Activated CD4-positive, alpha-beta T cell treated with anti-CD3 and anti-CD28 coated beads for 48 hours (primary cell): ENCODE measurements at regions not wholly inside any gene's neighbourhood (a gene's known extent, or its start where the extent isn't known, plus 50 kb on each side); places are given as distances from the start of the nearest gene placed in this dataset.
"Not testable (repeated sequence)": the region's sequence is repeated elsewhere in the genome, so short reads cannot be mapped to it uniquely, and the experiment has no call there.

Experiments
- DNase-seq: peaks from one replicate; pipeline ENCODE4 v3.0.0-alpha.2; 2020

DNA sequence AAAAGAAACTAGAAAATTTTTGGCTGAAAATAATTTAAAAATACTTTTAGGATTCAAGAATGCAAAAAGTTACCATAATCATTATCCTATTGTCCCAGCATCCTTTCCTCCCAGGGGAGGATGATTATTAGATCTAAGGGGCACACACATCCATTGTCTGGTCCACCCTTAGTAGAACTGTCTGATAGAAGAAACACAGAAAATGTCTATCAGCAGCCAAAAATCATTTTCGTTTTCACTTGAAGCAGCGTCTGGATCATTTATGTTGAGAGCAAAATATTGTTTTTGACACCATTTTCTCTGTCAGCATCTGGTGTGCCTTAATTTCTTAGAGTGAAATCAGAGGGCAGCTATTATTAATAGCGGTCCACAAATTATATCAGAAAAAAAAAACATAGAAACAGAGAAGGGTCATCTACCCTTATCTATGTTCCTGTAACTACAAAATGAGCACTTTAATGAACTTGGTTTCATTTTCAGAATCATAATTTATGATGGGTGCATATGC, 446.3 kb downstream of the TRAM1L1 start:
- no peak for DNase-seq

DNA sequence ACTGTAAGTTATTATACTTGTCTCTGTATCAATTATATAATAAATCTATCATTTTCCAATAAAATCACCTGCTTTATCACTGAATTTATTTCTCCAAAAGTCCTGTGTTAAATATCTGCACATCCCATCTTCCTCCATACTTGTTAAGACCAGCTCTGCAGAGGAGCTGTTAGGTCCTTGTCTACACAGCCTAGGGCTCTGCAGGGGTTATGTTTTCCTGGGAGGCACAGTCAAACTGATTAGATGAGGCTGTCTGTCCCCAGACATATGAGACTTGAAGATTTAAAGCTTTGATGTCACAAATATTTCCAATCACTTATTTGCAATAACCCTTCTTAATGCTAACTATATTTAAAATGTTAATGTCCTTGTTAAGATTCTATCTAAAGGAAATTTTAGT, 446.8 kb downstream of the TRAM1L1 start:
- no peak for DNase-seq

- no peak for DNase-seq
These were observed 448.5 kb downstream of the TRAM1L1 start for GRCh38 chr4:116636917-116637316.

DNA sequence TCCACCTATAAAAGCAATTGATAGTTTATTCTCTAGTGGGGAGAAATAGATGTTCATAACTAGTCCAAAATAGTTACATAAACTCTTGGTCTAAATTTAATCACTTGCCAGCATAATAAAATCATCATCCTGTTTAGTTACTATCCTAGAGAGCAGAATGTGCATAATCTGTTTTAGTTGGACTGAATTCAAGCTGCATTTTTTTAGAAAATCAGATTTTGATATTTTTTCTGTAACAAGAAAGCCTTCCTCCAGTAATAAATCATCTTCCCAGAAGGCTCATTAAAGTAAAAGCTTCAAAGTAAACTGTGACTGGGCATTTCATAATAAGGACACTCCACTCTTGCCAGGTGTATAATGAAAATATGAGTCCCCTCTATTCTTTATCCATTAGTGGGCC, 453.1 kb downstream of the TRAM1L1 start:
- DNase-seq, result no peak

- DNase-seq, result no peak
These were observed 456.8 kb downstream of the TRAM1L1 start for GRCh38 chr4:116628598-116628997.

GRCh38 chr4:116627545-116627944, 457.8 kb downstream of the TRAM1L1 start:
- DNase-seq, result no peak

DNA sequence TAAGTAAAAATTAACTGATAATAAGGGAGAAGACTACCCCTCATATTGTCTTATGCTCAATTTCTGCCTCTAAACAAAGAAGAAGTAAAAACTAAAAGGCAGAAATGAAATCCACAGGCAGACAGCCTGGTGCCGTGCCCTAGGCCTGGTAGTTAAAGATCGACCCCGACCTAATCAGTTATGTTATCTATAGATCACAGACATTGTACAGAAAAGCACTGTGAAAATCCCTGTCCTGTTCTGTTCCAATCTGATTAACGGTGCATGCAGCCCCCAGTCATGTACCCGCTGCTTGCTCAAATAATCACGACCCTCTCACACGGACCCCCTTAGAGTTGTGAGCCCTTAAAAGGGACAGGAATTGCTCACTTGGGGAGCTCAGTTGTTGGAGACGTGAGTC, 465.9 kb downstream of the TRAM1L1 start:
- DNase-seq, result not testable (repeated sequence)

GRCh38 chr4:116618638-116619037, 466.7 kb downstream of the TRAM1L1 start:
- no peak for DNase-seq

DNA sequence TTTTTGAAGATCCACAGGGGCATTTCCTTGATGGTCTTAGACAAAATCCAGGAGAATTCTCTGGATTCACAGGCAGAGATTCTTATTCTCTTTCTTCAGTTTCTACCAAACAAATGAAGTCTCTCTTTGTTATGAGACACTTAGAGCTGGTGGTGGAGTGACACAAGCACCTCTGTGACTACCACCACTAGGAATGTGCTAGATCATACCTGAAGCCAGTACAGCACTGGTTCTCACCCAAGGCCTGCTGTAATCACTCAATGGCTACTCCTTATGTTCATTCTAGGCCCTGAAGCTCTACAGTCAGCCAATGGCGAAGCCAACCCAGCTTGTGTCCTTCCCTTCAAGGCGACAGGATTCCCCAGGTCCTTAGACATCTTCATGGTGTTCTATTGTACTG, 482.3 kb downstream of the TRAM1L1 start:
- no peak for DNase-seq

GRCh38 chr4:116599859-116600258, 485.5 kb downstream of the TRAM1L1 start:
- DNase-seq, result peak; percentile 23

GRCh38 chr4:116598980-116599789, 486.2 kb downstream of the TRAM1L1 start:
- DNase-seq, result no peak

- DNase-seq, result no peak
These were observed 487.0 kb downstream of the TRAM1L1 start for GRCh38 chr4:116598155-116598979.

DNA sequence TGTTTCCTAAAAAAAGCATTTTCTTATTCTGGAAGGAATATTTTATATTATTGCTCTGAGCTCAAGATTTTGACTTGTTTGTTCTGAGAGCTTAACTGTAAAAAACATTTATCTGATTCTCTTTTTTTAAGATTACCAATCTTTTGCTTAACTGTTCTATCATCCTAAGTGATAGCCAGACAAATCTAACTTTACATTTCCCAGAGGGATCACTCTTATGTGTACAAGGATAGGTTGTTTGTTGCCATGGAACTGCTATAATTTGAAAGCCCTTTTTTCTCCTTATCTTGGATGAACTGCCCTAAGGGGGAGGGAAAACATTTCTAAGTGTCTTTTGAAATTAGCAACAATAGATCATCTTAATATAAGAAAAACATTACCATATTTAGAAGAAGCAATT, 494.7 kb downstream of the TRAM1L1 start:
- DNase-seq, result no peak

DNA sequence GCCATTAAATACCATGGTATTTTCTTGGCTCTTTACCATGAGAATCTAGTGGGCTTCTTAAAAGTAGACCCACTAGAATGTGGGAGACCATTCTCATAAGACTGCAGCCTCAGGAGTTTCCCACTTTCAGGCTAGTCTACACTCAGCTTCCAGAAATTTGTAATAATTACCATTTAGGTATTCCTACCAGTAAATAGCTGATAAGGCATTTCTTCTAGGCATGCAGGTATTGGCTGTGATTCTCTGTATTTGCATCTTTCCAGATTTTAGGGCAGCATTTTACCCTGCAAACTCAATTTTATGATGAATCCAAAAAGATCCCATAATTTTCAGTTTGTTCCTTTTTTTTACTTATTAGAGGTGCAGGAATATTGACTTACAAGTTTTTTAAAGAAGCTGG, 496.6 kb downstream of the TRAM1L1 start:
- no peak for DNase-seq

- DNase-seq, result no peak
These were observed 500.1 kb downstream of the TRAM1L1 start for GRCh38 chr4:116585246-116585645.

- no peak for DNase-seq
These were observed 508.1 kb downstream of the TRAM1L1 start for GRCh38 chr4:116577321-116577720.

DNA sequence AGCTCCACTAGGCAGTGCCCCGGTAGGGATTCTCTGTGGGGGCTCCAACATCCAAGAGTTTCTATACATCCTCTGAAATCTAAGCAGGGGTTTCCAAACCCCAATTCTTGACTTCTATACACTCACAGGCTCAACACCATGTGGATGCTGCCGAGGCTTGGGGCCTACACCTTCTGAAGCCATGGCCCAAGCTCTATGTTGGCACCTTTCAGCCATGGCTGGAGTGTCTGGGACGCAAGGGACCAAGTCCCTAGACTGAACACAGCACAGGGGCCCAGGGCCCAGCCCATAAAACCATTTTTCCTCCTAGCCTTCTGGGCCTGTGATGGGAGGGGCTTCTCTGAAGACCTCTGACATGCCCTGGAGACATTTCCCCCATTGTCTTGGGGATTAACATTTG, 511.8 kb downstream of the TRAM1L1 start:
- DNase-seq, result no peak

GRCh38 chr4:116561768-116562167, 523.6 kb downstream of the TRAM1L1 start:
- no peak for DNase-seq

DNA sequence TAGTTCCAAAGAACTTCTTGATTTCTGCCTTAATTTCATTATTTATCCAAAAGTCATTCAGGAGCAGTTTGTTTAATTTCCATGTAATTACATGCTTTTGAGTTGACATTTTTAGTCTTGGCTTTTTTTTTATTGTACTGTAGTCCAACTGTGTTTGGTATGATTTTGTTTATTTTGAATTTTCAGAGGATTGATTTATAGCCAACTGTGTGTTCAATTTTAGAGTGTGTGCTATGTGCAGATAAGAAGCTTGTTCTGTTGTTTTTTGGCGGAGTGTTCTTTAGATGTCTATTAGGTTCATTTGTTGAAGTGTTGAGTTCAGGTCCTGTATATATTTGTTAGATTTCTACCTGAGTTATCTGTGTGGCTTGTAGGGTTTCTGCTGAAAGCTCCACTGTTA, 533.6 kb downstream of the TRAM1L1 start:
- no peak for DNase-seq

- DNase-seq, result no peak
These were observed 537.7 kb downstream of the TRAM1L1 start for GRCh38 chr4:116547632-116548031.

DNA sequence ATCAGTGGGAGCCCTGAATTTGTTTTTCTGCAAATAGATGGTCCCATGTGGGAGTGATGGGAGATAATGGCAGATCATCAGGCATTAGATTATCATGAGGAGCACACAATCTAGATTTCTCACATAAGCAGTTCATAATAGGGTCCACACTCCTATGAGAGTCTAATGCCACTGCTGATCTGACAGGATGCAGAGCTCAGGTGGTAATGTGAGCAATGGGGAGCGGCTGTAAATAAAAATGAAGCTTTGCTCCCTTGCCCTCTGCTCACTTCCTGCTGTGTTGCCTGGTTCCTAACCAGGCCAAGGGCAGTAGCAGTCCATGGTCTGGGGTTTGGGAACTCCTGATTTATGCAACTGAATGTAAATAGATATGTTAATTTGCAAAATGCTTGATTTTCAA, 538.6 kb downstream of the TRAM1L1 start:
- no peak for DNase-seq

DNA sequence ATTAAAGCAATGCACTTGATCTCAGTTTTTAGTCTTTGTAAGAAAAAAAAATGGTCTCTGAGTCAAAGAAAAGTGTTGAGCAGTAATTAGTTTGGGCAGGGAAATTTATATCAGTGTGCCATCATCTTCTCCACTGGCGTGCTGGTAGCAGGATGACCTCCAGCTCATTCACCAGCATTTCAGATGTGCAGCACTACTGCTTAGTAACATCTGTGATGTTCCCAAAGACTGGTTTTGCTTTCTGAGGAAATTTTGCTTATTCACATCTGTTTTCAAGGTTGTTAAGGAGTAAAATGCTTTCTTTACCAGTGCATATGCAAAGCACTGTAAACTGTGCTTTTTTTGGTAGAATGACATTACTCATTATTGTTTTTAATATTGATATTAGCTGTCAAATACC, 540.4 kb downstream of the TRAM1L1 start:
- DNase-seq, result no peak

DNA sequence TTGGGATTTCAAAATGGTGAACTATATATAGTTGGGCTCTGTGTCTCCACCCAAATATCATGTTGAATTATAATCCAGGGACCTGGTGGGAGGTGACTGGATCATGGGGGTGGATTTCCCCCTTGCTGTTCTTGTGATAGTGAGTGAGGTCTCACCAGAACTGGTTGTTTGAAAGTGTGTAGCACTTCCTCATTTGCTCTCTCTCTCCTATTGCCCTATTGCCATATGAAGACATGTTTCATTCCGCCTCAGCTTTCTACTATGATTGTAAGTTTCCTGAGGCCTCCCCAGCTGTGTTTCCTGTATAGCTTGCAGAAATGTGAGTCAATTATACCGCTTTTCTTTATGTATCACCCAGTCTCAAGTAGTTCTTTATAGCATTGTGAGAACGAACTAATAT, 545.6 kb downstream of the TRAM1L1 start:
- no peak for DNase-seq

DNA sequence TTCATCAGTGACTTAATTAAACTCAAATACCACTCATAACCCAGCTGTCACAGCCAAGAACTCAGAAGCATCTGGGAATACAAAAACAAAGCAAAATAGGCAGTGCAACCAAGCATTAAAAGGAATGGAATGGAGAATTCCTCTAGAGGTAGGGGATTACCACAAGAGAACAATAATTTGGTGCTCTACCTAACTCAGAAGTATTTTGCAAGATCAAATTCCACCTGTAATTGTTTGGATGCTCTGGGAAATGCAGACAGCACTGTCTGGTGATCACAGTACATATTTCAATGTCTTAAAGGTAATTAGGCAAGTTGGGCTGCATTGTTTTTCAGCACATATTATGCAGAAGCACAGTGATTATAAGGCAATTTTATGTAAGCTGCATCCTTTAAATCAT, 547.5 kb downstream of the TRAM1L1 start:
- DNase-seq, result no peak
